HG02759 (cell line): ENCODE measurements at regions not wholly inside any gene's neighbourhood (a gene's known extent, or its start where the extent isn't known, plus 50 kb on each side); places are given as distances from the start of the nearest gene placed in this dataset.

Source experiments
- ATAC-seq: cut with Tn5 transposase; IDR thresholded peaks from one replicate; pipeline ENCODE4 v1.9.1; 2021; ENCODE audit warnings: mild to moderate bottlenecking, moderate library complexity; ENCODE audit not compliant: unreplicated experiment

GRCh38 chr5:57338068-57338867 lies 144.3 kb downstream of the ACTBL2 start:
- peak; percentile 83 for ATAC-seq

GRCh38 chr5:57335092-57335660 lies 147.4 kb downstream of the ACTBL2 start:
- ATAC-seq, result no peak

- no peak for ATAC-seq
These were observed 148.1 kb downstream of the ACTBL2 start for GRCh38 chr5:57334475-57334874.

- ATAC-seq, result no peak
These were observed 150.2 kb downstream of the ACTBL2 start for GRCh38 chr5:57332361-57332760.

- ATAC-seq, result no peak
These were observed 153.9 kb downstream of the GPBP1 start for GRCh38 chr5:57327561-57328367.

- ATAC-seq, result no peak
These were observed 152.0 kb downstream of the GPBP1 start for GRCh38 chr5:57325678-57326397.

- ATAC-seq, result no peak
These were observed 151.0 kb downstream of the GPBP1 start for GRCh38 chr5:57324861-57325260.

- no peak for ATAC-seq
These were observed 150.3 kb downstream of the GPBP1 start for GRCh38 chr5:57324181-57324580.

- ATAC-seq, result no peak
These were observed 146.7 kb downstream of the GPBP1 start for GRCh38 chr5:57320582-57320981.

- ATAC-seq, result no peak
These were observed 145.8 kb downstream of the GPBP1 start for GRCh38 chr5:57319628-57320027.

- ATAC-seq, result no peak
These were observed 144.4 kb downstream of the GPBP1 start for GRCh38 chr5:57318251-57318650.

GRCh38 chr5:57317341-57317740 lies 143.5 kb downstream of the GPBP1 start:
- ATAC-seq, result no peak

- ATAC-seq, result no peak
These were observed 143.0 kb downstream of the GPBP1 start for GRCh38 chr5:57316798-57317327.

GRCh38 chr5:57315941-57316340 lies 142.1 kb downstream of the GPBP1 start:
- no peak for ATAC-seq
